IPS-NIHi7 (cell line): ENCODE measurements at regions not wholly inside any gene's neighbourhood (a gene's known extent, or its start where the extent isn't known, plus 50 kb on each side); places are given as distances from the start of the nearest gene placed in this dataset.
A peak's percentile ranks its signal among the peaks of the same experiment; 100 is the strongest.

Experiments used
- DNase-seq: peaks from one replicate; pipeline ENCODE4 v3.0.0; 2012; ENCODE audit warnings: mixed read lengths; ENCODE audit errors: extremely low spot score

DNA sequence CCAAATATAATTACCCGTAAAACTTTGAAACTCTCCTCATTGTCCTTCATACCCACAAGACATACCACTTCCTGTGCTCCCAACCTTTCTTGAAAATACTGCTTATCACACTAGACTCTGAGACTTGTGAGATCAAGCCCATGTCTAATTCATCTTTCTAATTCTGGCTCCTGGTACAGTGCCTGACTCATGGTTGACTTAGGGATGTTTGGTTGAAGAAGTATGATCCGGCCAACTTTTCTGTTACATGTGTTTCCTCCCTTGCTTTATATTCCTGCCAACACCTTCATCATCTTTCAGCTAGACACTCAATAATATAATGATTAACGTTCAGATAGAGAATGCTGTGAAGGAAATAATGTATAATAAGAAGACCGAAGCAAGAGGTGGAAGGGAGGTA lies 58.2 kb downstream of the MEX3B start:
- DNase-seq: no peak

DNA sequence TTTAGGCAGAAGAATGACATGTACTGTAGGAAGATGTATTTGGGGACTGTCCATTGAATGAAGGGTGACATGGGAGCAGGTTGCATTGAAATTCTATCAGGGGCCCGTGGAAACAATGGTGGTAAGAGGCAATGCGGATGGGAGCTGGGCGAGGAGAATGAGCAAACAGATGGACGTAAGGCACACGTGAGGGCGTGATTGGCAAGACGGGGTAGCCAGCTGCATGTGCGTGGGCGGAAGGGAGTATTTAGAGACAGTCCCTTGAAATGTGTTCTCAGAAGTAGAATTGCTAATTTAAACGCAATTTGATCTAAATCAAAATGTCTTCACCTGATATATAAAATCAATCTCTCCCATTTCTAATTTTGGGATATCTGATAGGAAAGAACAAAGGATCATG lies 62.3 kb downstream of the MEX3B start:
- no peak for DNase-seq

DNA sequence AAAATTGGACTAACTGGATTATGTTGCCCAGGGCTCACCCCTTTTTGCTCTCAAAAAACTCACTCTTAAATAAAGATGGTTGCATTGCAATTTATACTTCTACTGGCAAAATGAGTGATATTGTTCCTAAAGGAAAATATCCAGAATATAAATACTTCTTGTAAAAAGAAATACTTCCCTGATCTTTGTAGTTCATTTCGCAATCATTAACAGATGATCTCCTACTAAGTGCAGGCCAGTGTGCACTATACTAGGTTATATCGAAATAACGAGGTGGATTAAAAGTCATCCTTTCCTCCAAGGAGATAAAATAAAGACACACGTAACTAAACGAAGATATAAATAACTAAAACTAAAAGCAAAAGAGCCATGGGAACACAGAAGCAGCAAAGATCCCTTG lies 63.0 kb downstream of the MEX3B start:
- no peak for DNase-seq

DNA sequence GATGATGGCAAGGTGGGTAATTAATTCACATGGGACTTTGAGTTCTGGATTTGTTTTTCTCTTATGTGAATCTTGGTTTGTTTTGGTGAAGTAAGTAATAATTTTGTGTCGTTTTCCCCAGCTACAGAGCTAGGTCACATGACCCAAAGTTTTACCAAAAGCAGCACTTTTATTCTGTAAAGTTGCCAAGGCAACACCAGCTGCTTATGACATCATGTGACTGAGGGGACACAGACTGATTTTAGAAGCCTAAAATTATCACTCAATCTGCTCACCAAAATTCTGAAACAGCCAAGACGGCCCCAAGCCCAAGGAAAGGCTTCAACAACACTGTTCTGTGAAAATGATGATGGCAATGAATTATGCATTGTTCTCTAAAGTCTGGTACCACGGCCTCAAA lies 63.9 kb downstream of the MEX3B start:
- DNase-seq: no peak

DNA sequence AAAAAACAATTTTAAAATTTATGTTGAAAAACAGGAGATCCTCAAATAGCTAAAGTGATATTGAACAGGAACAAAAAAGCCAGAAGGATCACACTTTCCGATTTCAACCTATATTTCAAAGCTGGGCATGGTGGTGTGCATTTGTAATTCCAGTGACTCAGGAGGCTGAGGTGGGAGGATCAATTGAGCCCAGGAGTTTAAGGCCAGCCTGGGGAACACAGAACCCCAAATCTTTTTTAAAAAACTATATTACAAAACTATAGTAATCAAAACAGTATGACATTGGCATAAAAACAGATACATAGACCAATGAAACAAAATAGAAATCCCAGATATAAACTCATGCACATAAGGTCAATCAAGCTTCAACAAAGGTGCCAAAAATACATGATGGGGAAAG lies 68.4 kb downstream of the MEX3B start:
- no peak for DNase-seq

DNA sequence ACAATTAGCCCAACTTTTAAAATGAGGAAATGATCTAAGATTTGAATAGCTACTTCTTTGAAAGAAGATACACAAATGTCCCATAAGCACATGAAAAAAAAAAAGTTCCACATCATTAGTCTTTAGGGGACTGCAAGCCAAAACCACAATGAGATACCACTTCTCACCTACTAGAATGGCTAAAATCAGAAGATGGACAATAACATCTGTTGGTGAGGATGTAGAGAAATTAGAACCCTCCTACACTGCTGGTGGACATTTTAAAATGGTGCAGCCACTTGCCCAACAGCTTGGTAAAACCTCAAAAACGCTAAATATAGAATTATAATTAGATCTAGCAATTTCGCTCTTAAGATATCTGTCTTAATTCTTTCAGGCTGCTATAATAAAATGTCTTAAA lies 77.1 kb downstream of the MEX3B start:
- DNase-seq: no peak

DNA sequence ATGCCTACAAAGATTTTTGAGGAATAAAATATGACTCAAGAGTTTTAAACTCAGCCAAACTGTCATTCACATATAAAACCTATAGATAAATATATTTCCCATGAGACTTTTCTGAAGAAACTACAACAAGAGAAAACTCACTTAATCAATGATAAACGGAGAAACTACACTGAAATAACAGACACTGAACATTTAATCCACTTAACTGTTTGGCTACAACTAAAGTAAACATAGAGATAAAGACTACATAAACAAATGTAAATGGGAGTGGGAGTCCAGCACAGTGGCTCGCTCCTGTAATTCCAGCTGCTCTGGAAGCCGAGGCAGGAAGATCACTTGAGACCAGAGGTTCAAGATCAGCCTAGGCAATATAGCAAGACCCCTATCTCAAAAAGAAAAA lies 79.2 kb downstream of the MEX3B start:
- DNase-seq: no peak

DNA sequence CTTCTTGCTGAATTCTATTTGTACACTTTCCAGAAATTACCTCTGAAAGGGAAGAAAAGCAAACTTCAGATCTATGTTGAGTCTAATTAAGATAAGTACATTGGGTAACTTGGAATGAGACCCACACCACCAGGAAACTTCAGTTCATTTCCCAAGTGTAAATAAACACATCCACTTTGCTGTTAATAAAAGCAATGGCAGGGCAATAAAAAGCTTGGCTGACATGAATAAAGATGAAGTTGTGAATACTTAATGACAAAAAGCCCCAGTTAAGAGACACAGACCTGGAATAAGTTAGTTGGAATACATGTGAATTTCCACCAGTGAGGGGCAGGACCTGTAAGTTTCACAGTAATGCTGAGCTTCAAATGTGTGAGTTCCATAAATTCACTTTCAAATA lies 83.3 kb downstream of the MEX3B start:
- DNase-seq: no peak

DNA sequence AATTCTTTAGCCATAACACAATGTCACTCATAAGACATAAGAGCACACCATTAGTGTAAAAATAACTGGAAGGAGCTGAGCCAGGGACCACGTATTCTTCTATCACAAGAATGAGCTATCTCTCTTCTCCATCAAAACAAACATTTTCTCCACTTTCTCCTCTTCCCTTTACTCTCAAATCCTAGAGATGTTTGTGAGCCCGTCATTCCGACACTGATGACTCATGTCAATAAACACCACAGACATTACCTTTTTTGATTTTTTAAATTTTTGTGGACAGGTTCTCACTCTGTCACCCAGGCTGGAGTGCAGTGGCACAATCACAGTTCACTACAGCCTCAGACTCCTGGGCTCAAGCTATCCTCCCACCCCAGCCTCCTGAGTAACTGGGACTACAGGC lies 86.6 kb downstream of the MEX3B start:
- DNase-seq: no peak

DNA sequence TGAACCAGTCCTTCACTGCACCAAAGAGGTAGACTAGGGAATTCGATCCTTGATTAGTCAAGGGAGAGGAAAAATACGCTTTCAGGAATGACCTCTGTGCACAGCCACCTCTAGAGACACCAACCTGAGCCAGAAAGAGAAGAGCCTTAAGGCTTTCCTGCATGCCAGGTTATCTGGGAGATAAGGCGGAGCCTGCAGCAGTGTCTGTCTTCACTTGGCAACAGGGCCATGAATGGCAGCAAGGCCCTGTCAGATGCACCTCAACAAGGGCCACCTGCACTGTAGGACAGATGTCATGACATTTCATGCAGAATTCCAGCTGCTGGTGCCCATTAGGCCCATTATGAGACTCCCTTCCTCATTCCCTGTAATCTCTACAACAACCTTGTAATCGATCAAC lies 88.1 kb downstream of the MEX3B start:
- DNase-seq: no peak

DNA sequence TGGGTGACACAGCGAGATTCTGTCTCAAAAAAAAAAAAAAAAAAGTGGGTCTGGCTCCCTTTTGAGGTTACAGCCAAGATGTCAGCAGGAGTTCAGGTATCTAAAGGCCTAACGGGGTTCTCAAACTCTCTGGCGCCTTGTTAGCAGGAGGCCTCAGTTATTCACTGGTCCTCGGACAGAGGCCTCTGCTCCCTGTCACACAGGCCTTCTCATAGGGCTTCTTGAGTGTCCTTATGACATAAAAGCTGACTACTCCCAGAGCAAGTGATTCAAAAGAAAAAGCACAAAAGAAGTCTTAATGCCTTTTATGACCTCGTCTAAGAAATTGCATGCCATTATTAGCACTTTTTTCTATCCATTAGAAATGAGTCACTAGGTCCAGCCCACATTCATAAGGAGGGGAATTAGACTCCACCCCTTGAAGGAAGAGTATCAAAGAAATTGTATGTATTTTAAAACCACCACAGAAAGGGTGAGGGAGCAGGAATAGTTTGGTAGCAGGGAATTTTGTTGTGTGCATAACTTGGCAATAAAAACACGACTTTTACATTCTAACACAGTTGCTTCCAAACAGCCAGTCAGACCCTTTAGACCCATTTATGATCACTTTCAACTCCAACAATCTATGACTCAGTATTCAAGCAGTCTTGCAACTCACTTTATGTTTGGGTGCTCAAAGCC lies 90.3 kb downstream of the MEX3B start:
- DNase-seq: no peak

DNA sequence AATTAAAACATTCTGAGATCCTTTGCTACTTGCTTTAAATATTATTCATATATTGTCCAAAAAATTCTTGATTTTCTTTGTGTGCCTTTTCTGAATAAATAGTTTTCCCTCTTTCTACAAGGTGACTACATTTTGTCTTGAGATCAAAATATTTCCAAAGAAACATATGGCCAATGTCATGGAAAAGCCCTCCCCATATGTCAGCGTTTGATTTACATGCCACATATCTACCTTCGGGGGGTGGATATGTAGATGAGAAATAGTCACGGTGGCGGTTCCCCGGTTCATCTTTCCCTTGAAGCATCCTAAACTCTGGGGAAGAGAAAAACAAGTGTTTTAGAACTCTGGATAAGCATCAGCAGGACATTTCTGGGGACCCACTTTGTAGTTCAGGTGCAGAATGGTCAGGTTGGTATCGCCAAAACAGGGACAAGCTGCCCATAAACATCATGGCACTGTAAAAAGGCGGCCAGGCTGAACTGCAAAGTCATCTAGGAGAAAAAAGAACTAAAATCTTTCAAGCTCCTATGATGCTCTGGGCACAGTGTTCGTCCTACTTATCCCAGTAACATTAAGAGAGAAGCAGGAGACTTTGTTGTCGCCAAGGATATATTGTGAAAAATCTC lies 91.5 kb downstream of the MEX3B start:
- no peak for DNase-seq

DNA sequence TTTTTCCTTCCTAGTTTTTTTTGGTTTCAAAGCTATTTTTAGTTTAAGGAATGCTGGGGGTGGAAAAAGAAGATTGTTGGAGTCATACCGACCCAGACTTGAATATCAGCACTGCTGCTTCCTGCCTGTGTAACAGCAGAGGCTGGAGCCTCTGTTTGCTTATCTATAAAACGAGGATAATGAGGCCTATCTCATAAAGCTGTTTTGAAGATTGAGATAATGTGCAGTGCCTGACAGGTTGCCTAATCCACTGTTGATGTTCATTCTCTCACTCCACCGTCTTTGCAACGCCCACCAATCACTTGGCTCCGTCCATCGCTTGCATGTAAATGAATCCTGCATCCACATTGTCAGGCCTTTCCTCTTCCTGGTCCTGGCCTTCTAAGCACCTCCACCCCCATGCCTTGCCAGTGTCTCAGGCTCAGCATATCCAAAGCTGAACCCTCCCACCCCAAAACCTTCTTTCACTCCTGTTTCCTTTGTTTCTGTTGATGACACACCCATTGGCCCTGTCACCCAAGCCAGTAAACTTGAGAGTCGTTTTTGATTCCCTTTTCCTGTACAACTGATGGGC lies 94.9 kb downstream of the MEX3B start:
- peak; percentile 41 for DNase-seq

DNA sequence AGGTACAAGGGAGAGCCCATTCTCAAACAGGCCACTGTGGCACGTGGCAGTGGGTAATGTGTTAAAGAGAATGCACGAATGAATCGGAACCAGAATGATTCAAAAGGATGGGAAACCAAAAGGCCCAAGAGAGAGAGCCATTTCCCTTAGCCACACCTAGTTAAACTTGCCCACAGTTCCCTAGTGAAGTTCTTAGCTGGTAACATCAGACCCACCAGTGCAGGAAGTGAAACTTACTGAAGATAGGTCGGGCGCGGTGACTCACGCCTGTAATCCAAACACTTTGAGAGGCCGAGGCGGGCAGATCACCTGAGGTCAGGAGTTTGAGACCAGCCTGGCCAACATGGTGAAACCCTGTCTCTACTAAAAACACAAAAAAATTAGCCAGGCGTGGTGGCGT lies 97.1 kb downstream of the MEX3B start:
- DNase-seq: no peak

DNA sequence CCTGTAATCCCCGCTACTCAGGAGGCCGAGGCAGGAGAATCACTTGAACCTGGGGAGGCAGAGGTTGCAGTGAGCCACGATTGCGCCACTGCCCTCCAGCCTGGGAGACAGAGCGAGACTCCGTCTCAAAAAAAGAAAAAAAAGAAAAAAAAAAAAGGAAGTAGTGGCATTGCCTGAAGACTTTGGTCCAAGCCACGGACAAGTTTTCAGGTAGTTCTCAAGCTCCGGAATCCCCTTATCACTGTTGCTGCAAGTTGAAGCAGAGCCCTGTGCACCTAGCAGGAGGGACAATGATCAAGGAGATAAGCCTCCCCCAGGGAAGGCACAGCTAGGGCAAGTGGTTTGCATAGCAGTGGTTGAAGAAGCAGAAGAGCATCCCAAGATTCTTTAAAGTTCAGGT lies 97.6 kb downstream of the MEX3B start:
- DNase-seq: no peak

DNA sequence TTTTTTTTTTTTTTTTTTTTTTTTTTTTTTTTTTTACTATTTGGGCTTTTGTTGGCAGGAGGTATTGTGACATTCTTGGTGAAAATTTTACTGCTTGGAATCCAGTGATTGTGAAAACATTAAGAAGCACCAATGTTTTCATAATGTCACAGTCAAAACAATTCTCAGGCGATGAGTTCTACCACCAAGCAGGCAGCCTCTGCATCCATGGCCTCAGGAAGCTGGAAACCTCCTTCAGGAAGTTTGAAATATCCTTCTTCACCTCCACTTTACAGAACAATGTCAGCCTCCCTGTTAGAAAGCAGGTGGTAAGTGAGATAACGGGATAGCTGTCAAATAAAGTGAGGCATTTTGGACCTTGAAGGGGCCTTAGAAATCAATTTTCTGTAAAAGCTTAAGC lies 98.3 kb downstream of the MEX3B start:
- DNase-seq: no peak

DNA sequence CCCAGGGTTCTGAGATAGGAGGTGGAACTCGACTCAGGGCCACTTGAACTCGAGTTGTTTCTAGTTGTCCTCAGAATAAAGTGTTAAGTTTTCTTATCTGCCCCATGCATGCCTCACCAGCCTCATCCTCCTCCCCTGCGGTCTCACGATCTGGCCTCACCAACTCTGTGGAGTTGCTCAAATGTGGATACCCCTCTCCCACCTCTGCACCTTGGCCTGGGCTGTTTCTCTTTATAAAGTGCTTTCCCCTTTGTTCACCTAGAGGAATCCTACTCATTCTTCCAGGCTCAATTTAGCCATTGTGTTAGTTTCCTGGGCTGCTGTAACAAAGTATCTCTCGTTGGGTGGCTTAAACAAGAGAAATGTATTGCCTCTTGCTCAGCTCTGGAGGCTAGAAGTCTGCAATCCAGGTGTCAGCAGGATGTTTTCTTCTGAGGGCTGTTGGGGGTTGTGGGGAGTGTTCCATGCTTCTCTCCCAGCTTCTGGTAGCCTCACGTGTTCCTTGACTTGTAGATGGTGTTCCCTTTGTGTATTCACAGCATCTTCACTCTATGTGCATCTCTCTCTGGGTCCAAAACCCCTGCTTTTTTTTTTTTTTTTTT lies 100.7 kb downstream of the MEX3B start:
- no peak for DNase-seq

DNA sequence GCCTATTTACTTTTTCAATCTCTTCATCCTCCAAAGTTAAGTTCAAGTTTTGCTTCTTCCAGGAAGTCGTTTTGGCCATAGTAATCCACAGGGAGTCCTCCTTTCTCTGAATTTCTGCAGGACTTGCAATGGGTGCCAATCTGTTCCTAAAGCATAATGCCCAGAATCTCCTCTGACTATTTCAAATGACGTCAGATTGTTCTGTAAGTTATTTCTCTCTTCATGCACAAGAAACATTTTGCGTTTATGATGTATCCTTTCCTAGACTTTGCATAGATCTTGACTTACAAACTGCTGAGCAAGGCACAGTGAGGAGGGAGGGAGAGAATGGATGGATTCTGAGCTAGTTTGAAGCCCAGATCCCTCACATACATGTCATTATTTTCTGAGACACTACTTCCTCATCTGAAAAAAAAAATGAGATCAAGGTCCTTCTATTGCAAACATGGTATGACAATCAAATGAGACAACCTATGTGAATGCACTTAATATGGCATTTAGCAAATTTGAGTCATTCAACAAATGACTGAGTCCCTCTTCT lies 103.1 kb downstream of the MEX3B start:
- DNase-seq: no peak

DNA sequence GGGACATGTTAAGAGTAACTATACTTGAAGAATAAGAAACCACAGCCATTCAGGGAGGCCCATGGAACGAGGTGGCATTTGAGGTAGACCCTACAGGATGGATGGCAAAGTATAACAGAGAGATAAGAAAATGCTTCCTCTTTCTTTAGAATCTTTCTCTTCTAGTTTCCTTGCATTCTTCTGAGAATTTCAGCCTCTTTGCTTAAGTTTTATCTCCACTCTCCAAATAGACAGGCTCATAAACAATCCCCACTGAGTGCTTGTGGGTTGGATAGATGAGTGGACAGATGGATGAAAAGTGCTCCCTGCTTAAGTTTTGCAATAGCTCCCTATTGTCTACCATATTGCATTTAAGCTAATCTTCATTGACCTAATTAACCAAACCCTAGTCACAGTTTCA lies 103.7 kb downstream of the MEX3B start:
- DNase-seq: no peak

DNA sequence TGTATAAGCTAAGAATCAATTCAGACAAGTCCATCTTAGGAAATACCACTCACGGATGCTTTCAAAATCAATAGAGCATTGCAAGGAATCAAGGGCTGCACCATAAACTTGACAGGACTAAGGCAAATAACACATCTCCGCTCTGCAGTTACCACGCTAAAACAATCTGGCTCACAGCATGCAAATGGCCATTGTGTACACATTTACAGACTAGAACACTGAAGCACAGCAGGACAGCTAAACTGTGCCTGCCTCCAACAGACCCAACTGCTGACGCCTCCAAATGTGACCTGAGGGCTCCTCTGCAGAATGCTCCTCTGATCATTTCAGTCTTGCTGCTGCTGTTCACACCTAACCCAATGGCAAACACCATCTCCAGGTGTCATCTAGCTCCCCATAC lies 104.3 kb downstream of the MEX3B start:
- DNase-seq: no peak

DNA sequence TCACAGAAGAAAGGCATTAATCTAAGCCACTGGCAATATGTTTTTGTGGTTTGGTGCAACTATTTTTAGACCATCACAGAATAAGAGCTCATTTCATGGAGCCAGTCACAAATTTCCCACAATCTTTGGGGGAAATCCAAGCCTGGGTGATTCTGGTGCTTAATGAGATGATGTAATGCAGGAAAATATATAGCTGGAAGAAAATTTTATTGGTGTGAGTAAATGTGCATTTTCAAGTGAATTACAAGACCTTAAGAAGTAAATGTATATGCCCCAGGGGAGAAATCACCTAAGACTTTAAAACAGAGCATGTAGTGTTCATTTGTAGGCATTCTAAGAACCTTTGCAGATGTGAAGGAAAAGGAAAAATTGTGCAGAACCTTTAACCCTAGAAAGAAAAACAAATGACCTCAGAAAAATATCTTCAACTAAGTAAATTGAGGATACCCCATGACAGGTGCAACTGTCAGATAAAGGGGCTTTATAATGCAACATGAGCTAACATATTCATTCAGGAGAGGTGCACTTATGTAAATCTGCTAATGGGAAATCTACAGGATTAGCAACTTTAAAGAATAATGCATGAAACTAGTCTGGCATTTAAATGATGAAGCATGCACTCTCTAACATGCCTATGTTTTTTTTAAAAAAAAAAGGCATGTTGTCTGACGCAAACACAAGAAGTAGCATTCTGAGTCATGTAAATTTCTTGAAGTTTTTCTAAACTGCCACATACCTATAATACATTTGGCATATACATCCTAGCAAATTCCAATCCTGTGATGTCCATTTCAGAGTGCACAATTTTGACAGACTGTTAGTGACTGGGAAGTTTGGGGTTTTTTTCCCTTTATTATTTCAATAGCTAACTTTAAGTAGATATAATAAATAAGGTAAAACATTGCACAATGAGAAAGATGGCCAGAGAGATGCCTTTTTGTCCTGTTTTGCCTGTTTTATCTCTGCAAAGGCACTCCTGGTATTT lies 105.1 kb downstream of the MEX3B start:
- DNase-seq: no peak
